DOHH2 (cell line): ENCODE measurements at regions not wholly inside any gene's neighbourhood (a gene's known extent, or its start where the extent isn't known, plus 50 kb on each side); places are given as distances from the start of the nearest gene placed in this dataset.

Experiments used
- H3F3A ChIP-seq: fragments of 200-600 bp; sonication (generic), shearing (Covaris generic); 2 replicates; pipeline ENCODE4 v1.6.0; 2016; ENCODE audit warnings: antibody characterized with exemption, mild to moderate bottlenecking; ENCODE audit not compliant: control insufficient read depth, insufficient read depth
- H3K27ac ChIP-seq: fragments of 200-600 bp; sonication (generic); 2 replicates; pipeline ENCODE4 v1.5.1; 2014; ENCODE audit warnings: low read depth, mild to moderate bottlenecking, low read length, moderate library complexity
- H3K27me3 ChIP-seq: fragments of 200-600 bp; sonication (generic); 2 replicates; pipeline ENCODE4 v1.6.1; 2014; ENCODE audit warnings: mild to moderate bottlenecking, low read length, mixed read lengths; ENCODE audit not compliant: control insufficient read depth
- H3K36me3 ChIP-seq: fragments of 200-600 bp; sonication (generic); 2 replicates; pipeline ENCODE4 v1.6.1; 2014; ENCODE audit warnings: mild to moderate bottlenecking, low read length, moderate library complexity, mixed read lengths; ENCODE audit not compliant: control insufficient read depth
- H3K4me1 ChIP-seq: fragments of 200-600 bp; sonication (generic); 2 replicates; pipeline ENCODE4 v1.6.1; 2014; ENCODE audit warnings: mild to moderate bottlenecking, low read length, mixed read lengths; ENCODE audit not compliant: control insufficient read depth
- H3K4me2 ChIP-seq: fragments of 200-600 bp; sonication (generic); 2 replicates; pipeline ENCODE4 v1.6.0; 2014; ENCODE audit warnings: mild to moderate bottlenecking, low read length, moderate library complexity
- H3K4me3 ChIP-seq: fragments of 200-600 bp; sonication (generic); 2 replicates; pipeline ENCODE4 v1.5.1; 2014; ENCODE audit warnings: mild to moderate bottlenecking, low read length, mixed read lengths
- H3K79me2 ChIP-seq: fragments of 200-600 bp; sonication (generic); 2 replicates; pipeline ENCODE4 v1.6.1; 2014; ENCODE audit warnings: mild to moderate bottlenecking, low read length, mixed read lengths; ENCODE audit not compliant: control insufficient read depth
- H3K9me2 ChIP-seq: fragments of 200-600 bp; sonication (generic); replicated peaks from 2 replicates; pipeline ENCODE4 v1.6.1; 2014; ENCODE audit warnings: mild to moderate bottlenecking, low read length, mixed read lengths; ENCODE audit not compliant: control insufficient read depth
- H3K9me3 ChIP-seq: fragments of 200-600 bp; sonication (generic); 2 replicates; pipeline ENCODE4 v1.6.1; 2014; ENCODE audit warnings: antibody characterized with exemption, low read length, mixed read lengths; ENCODE audit not compliant: control insufficient read depth, insufficient read depth
- H4K20me1 ChIP-seq: fragments of 200-600 bp; sonication (generic); 2 replicates; pipeline ENCODE4 v1.6.0; 2014; ENCODE audit warnings: low read depth, mild to moderate bottlenecking, antibody characterized with exemption, low read length, moderate library complexity; ENCODE audit not compliant: control insufficient read depth, insufficient read depth
- EZH2phosphoT487 ChIP-seq: fragments of 200-600 bp; sonication (generic); IDR thresholded peaks from 2 replicates; pipeline ENCODE4 v1.6.1; 2017; ENCODE audit warnings: borderline replicate concordance, mild to moderate bottlenecking, antibody characterized with exemption, low read length, moderate library complexity, mixed read lengths
- TF ChIP-seq, protein P1 (sequence below): fragments of 200-600 bp; sonication (generic); IDR thresholded peaks from one replicate; pipeline ENCODE4 v1.5.1; 2014; ENCODE audit warnings: antibody characterized with exemption, mild to moderate bottlenecking, low read depth, low read length; ENCODE audit not compliant: poor library complexity, severe bottlenecking

GRCh38 chr15:81454024-81454423 lies 80.0 kb upstream of the TMC3 start:
- H3K4me3 ChIP-seq, result no peak overlapping the region
- TF ChIP-seq, protein P1, sequence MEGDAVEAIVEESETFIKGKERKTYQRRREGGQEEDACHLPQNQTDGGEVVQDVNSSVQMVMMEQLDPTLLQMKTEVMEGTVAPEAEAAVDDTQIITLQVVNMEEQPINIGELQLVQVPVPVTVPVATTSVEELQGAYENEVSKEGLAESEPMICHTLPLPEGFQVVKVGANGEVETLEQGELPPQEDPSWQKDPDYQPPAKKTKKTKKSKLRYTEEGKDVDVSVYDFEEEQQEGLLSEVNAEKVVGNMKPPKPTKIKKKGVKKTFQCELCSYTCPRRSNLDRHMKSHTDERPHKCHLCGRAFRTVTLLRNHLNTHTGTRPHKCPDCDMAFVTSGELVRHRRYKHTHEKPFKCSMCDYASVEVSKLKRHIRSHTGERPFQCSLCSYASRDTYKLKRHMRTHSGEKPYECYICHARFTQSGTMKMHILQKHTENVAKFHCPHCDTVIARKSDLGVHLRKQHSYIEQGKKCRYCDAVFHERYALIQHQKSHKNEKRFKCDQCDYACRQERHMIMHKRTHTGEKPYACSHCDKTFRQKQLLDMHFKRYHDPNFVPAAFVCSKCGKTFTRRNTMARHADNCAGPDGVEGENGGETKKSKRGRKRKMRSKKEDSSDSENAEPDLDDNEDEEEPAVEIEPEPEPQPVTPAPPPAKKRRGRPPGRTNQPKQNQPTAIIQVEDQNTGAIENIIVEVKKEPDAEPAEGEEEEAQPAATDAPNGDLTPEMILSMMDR, result no peak
- TF ChIP-seq EZH2phosphoT487, result no peak

GRCh38 chr15:81450721-81451120 lies 76.7 kb upstream of the TMC3 start:
- Histone ChIP-seq H3K4me3 (no peak overlapping the region), H3K9me2 (no peaks in the 10 kb centered on the region; the same call in 1 of the 2 replicates), H3K36me3 (no peaks in the 10 kb centered on the region), H3K9me3 (no peaks in the 10 kb centered on the region), H3K27ac (no peak overlapping the region), H3K4me2 (no peak overlapping the region), H3F3A (no peaks in the 10 kb centered on the region), H3K27me3 (no peaks in the 10 kb centered on the region), H4K20me1 (no peaks in the 10 kb centered on the region), H3K4me1 (peaks cover 4% of the 10 kb centered on the region), H3K79me2 (no peaks in the 10 kb centered on the region)
- TF ChIP-seq, protein P1, result no peak
- no peak for TF ChIP-seq EZH2phosphoT487

More at GRCh38 chr15:81454024-81454423, 80.0 kb upstream of the TMC3 start:
- Histone ChIP-seq H3F3A (no peaks in the 10 kb centered on the region), H3K27me3 (no peaks in the 10 kb centered on the region), H4K20me1 (no peaks in the 10 kb centered on the region), H3K4me2 (no peak overlapping the region), H3K27ac (no peak overlapping the region), H3K36me3 (no peaks in the 10 kb centered on the region), H3K4me1 (peaks cover 13% of the 10 kb centered on the region), H3K9me2 (no peaks in the 10 kb centered on the region; the same call in 1 of the 2 replicates), H3K79me2 (no peaks in the 10 kb centered on the region), H3K9me3 (peaks cover 6% of the 10 kb centered on the region; the same call in 1 of the 2 replicates)

DNA sequence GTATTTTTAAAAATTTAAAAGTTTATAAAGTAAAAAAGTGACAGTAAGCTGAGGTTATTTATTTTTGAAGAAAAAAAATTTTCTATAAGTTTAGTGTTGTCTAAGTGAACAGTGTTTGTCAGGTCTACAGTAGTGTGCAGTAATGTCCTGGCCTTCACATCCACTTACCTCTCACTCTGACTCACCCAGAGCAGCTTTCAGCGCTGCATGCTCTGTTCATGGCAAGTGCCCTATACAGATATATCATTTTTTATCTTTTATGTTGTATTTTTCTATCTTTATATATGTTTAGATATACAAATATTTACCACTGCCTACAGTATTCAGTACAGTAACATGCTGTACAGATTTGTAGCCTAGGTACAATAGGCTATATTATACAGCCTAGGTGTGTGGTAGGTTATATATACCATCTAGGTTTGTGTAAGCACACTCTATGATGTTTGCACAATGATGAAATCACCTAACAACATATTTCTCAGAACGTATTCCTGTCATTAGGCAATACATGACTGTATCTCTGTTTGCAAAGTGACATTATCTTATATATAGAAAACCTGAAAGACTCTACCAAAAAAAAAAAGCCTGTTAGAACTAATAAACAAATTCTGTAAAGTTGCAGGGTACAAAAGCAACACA lies 75.9 kb upstream of the TMC3 start:
- Histone ChIP-seq H3K9me2 (no peaks in the 10 kb centered on the region; the same call in 1 of the 2 replicates), H3K4me3 (no peak overlapping the region), H3K36me3 (no peaks in the 10 kb centered on the region), H4K20me1 (no peaks in the 10 kb centered on the region), H3K27me3 (no peaks in the 10 kb centered on the region), H3F3A (no peaks in the 10 kb centered on the region), H3K9me3 (no peaks in the 10 kb centered on the region), H3K79me2 (no peaks in the 10 kb centered on the region), H3K4me2 (no peak overlapping the region), H3K27ac (no peak overlapping the region), H3K4me1 (peaks cover 4% of the 10 kb centered on the region)
- TF ChIP-seq, protein P1, result no peak
- TF ChIP-seq EZH2phosphoT487, result no peak
